SU-DHL-6 (cell line): ENCODE measurements at regions not wholly inside any gene's neighbourhood (a gene's known extent, or its start where the extent isn't known, plus 50 kb on each side); places are given as distances from the start of the nearest gene placed in this dataset.

Source experiments
- H2AFZ ChIP-seq: fragments of 200-600 bp; sonication (generic); 2 replicates; pipeline ENCODE4 v1.6.1; 2014; ENCODE audit warnings: low read depth, mild to moderate bottlenecking, moderate library complexity, mixed read lengths, antibody characterized with exemption, low read length; ENCODE audit not compliant: severe bottlenecking
- H3F3A ChIP-seq: fragments of 200-600 bp; shearing (Covaris generic); 2 replicates; pipeline ENCODE4 v1.6.0; 2016; ENCODE audit warnings: antibody characterized with exemption, mild to moderate bottlenecking; ENCODE audit not compliant: insufficient read depth
- H3K27ac ChIP-seq: fragments of 200-600 bp; sonication (generic); 2 replicates; pipeline ENCODE4 v1.5.1; 2016; ENCODE audit warnings: low read depth, mild to moderate bottlenecking, low read length, moderate library complexity, mixed read lengths
- H3K27me3 ChIP-seq: fragments of 200-600 bp; sonication (generic), shearing (Covaris generic); 2 replicates; pipeline ENCODE4 v1.6.0; 2014; ENCODE audit warnings: mild to moderate bottlenecking, low read length
- H3K36me3 ChIP-seq: fragments of 200-600 bp; sonication (generic); 2 replicates; pipeline ENCODE4 v1.6.1; 2014; ENCODE audit warnings: mild to moderate bottlenecking, low read length, mixed read lengths
- H3K4me2 ChIP-seq: fragments of 300-600, 200-600 bp; shearing (Covaris generic), sonication (generic); 2 replicates; pipeline ENCODE4 v1.6.0; 2014; ENCODE audit warnings: low read length, low read depth, mild to moderate bottlenecking; ENCODE audit not compliant: poor library complexity, severe bottlenecking
- H3K4me3 ChIP-seq: fragments of 200-600 bp; sonication (generic); 2 replicates; pipeline ENCODE4 v1.5.1; 2014; ENCODE audit warnings: antibody characterized with exemption, low read length, mild to moderate bottlenecking, mixed read lengths; ENCODE audit not compliant: insufficient read depth, poor library complexity, severe bottlenecking
- H3K79me2 ChIP-seq: fragments of 200-600 bp; sonication (generic); 2 replicates; pipeline ENCODE4 v1.6.1; 2014; ENCODE audit warnings: mild to moderate bottlenecking, low read length, moderate library complexity; ENCODE audit not compliant: insufficient read depth
- H3K9ac ChIP-seq: fragments of 200-600 bp; sonication (generic); 2 replicates; pipeline ENCODE4 v1.7.0; 2014; ENCODE audit warnings: mild to moderate bottlenecking, low read length
- H3K9me2 ChIP-seq: fragments of 200-600 bp; sonication (generic); replicated peaks from 2 replicates; pipeline ENCODE4 v1.6.1; 2014; ENCODE audit warnings: low read length; ENCODE audit not compliant: insufficient read depth
- H3K9me3 ChIP-seq: fragments of 200-600 bp; sonication (generic); 2 replicates; pipeline ENCODE4 v1.6.1; 2014; ENCODE audit warnings: low read length, mixed read lengths; ENCODE audit not compliant: insufficient read depth
- H4K20me1 ChIP-seq: fragments of 200-600 bp; sonication (generic); 2 replicates; pipeline ENCODE4 v1.6.1; 2014; ENCODE audit warnings: low read depth, mild to moderate bottlenecking, antibody characterized with exemption, low read length, moderate library complexity, mixed read lengths
- EZH2phosphoT487 ChIP-seq: fragments of 200-600 bp; sonication (generic), shearing (Covaris generic); conservative IDR thresholded peaks from 2 replicates; pipeline ENCODE4 v1.6.1; 2018; ENCODE audit warnings: mild to moderate bottlenecking, antibody characterized with exemption, low read length, moderate library complexity, mixed read lengths
- TF ChIP-seq, protein P1 (sequence below): fragments of 200-600 bp; sonication (generic); IDR thresholded peaks from one replicate; pipeline ENCODE4 v1.5.1; 2017; ENCODE audit warnings: antibody characterized with exemption, mild to moderate bottlenecking, low read length, moderate library complexity; ENCODE audit not compliant: insufficient read depth, poor library complexity, severe bottlenecking

- no peaks in the 10 kb centered on the region for H4K20me1 ChIP-seq
- no peak overlapping the region for H3K27ac ChIP-seq
- no peaks in the 10 kb centered on the region for H3K27me3 ChIP-seq
- no peak overlapping the region for H3K4me2 ChIP-seq
- TF ChIP-seq, protein P1, sequence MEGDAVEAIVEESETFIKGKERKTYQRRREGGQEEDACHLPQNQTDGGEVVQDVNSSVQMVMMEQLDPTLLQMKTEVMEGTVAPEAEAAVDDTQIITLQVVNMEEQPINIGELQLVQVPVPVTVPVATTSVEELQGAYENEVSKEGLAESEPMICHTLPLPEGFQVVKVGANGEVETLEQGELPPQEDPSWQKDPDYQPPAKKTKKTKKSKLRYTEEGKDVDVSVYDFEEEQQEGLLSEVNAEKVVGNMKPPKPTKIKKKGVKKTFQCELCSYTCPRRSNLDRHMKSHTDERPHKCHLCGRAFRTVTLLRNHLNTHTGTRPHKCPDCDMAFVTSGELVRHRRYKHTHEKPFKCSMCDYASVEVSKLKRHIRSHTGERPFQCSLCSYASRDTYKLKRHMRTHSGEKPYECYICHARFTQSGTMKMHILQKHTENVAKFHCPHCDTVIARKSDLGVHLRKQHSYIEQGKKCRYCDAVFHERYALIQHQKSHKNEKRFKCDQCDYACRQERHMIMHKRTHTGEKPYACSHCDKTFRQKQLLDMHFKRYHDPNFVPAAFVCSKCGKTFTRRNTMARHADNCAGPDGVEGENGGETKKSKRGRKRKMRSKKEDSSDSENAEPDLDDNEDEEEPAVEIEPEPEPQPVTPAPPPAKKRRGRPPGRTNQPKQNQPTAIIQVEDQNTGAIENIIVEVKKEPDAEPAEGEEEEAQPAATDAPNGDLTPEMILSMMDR, result no peak
- TF ChIP-seq EZH2phosphoT487, result no peak
- no peak overlapping the region for H3K9ac ChIP-seq
- no peak overlapping the region for H3K4me3 ChIP-seq
- no peaks in the 10 kb centered on the region for H3F3A ChIP-seq
- H3K9me2 ChIP-seq, result no peaks in the 10 kb centered on the region
- no peaks in the 10 kb centered on the region for H3K79me2 ChIP-seq
- no peaks in the 10 kb centered on the region for H3K36me3 ChIP-seq
- no peak overlapping the region for H2AFZ ChIP-seq
- H3K9me3 ChIP-seq, result no peaks in the 10 kb centered on the region
Measured at GRCh38 chr5:133704411-133704810, 92.1 kb upstream of the FSTL4 start.

GRCh38 chr5:133703935-133704334 is 91.6 kb upstream of the FSTL4 start:
- Histone ChIP-seq H3K27me3 (no peaks in the 10 kb centered on the region), H3K27ac (no peak overlapping the region), H3K79me2 (no peaks in the 10 kb centered on the region), H3F3A (no peaks in the 10 kb centered on the region), H4K20me1 (no peaks in the 10 kb centered on the region), H3K36me3 (no peaks in the 10 kb centered on the region), H3K4me2 (no peak overlapping the region), H3K9ac (no peak overlapping the region), H3K4me3 (no peak overlapping the region), H2AFZ (no peak overlapping the region), H3K9me3 (no peaks in the 10 kb centered on the region), H3K9me2 (no peaks in the 10 kb centered on the region)
- TF ChIP-seq, protein P1, result no peak
- no peak for TF ChIP-seq EZH2phosphoT487

- H3K27ac ChIP-seq, result no peak overlapping the region
- H3F3A ChIP-seq, result no peaks in the 10 kb centered on the region
- no peaks in the 10 kb centered on the region for H4K20me1 ChIP-seq
- H3K27me3 ChIP-seq, result no peaks in the 10 kb centered on the region
- H3K79me2 ChIP-seq, result no peaks in the 10 kb centered on the region
- H3K9ac ChIP-seq, result no peak overlapping the region
- H3K9me3 ChIP-seq, result no peaks in the 10 kb centered on the region
- no peaks in the 10 kb centered on the region for H3K9me2 ChIP-seq
- TF ChIP-seq EZH2phosphoT487, result no peak
- TF ChIP-seq, protein P1, result no peak
- no peaks in the 10 kb centered on the region for H3K36me3 ChIP-seq
- H3K4me3 ChIP-seq, result no peak overlapping the region
- H2AFZ ChIP-seq, result no peak overlapping the region
- H3K4me2 ChIP-seq, result no peak overlapping the region
Measured at GRCh38 chr5:133702791-133703770, 90.7 kb upstream of the FSTL4 start.
